WTC11 (cell line): ENCODE measurements at regions not wholly inside any gene's neighbourhood (a gene's known extent, or its start where the extent isn't known, plus 50 kb on each side); places are given as distances from the start of the nearest gene placed in this dataset.

ENCODE experiments used
- ATAC-seq: fragments of 200-7000 bp; cut with Tn5 transposase; 2 replicates; pipeline ENCODE4 v1.10.0; 2021; ENCODE audit warnings: mild to moderate bottlenecking, moderate library complexity
- CTCF ChIA-PET: fragments of 300-600 bp; sonication (Branson Sonifier 250); formaldehyde crosslinking; loops from one replicate; lab custom pipeline; 2021; ENCODE audit warnings: antibody characterized with exemption; lab: Charles Lee
- POLR2A ChIA-PET: fragments of 350-600 bp; sonication (Branson Sonifier 250); formaldehyde crosslinking; loops from one replicate; lab custom pipeline; 2021; ENCODE audit warnings: antibody characterized with exemption; lab: Charles Lee
- DNase-seq: peaks from one replicate; pipeline ENCODE4 v3.0.0; 2021; ENCODE audit warnings: low spot score
- H3K27ac Mint-ChIP-seq: 2 replicates; pipeline ENCODE4 v1.8.0; 2021; ENCODE audit warnings: mixed read lengths
- H3K27me3 Mint-ChIP-seq: 2 replicates; pipeline ENCODE4 v1.8.0; 2021; ENCODE audit warnings: low read depth, mild to moderate bottlenecking, moderate library complexity, mixed read lengths
- H3K36me3 Mint-ChIP-seq: 2 replicates; pipeline ENCODE4 v1.8.0; 2021; ENCODE audit warnings: mixed read lengths
- H3K4me1 Mint-ChIP-seq: 2 replicates; pipeline ENCODE4 v1.8.0; 2022; ENCODE audit warnings: mixed read lengths
- H3K4me3 Mint-ChIP-seq: 2 replicates; pipeline ENCODE4 v1.8.0; 2021; ENCODE audit warnings: mild to moderate bottlenecking, moderate library complexity, mixed read lengths
- H3K9me3 Mint-ChIP-seq: 2 replicates; pipeline ENCODE4 v1.8.0; 2021; ENCODE audit warnings: mixed read lengths
- CBFB ChIP-seq: sonication (generic); formaldehyde crosslinking; IDR thresholded peaks from 2 replicates; pipeline ENCODE4 v1.8.1; 2022; ENCODE audit warnings: mild to moderate bottlenecking, low read depth, missing genetic modification reagents
- CREB1 ChIP-seq: sonication (generic); formaldehyde crosslinking; IDR thresholded peaks from 2 replicates; pipeline ENCODE4 v1.8.0; 2023; ENCODE audit warnings: mild to moderate bottlenecking, missing genetic modification reagents
- E2F1 ChIP-seq: sonication (generic); formaldehyde crosslinking; IDR thresholded peaks from 2 replicates; pipeline ENCODE4 v1.8.0; 2022; ENCODE audit warnings: mild to moderate bottlenecking, missing genetic modification reagents
- E2F4 ChIP-seq: sonication (generic); formaldehyde crosslinking; IDR thresholded peaks from 2 replicates; pipeline ENCODE4 v1.8.1; 2022; ENCODE audit warnings: low read depth, mild to moderate bottlenecking, moderate library complexity, missing genetic modification reagents, borderline replicate concordance
- EMX1 ChIP-seq: fragments of 250-450 bp; sonication (Bioruptor Pico); IDR thresholded peaks from 2 replicates; pipeline ENCODE4 v1.8.0; 2021; ENCODE audit warnings: mild to moderate bottlenecking
- FOXP1 ChIP-seq: sonication (generic); formaldehyde crosslinking; IDR thresholded peaks from 2 replicates; pipeline ENCODE4 v1.8.0; 2022; ENCODE audit warnings: missing genetic modification reagents, mild to moderate bottlenecking, moderate library complexity, borderline replicate concordance
- FOXP4 ChIP-seq: sonication (generic); formaldehyde crosslinking; IDR thresholded peaks from 2 replicates; pipeline ENCODE4 v1.8.0; 2022; ENCODE audit warnings: mild to moderate bottlenecking, missing genetic modification reagents
- MXD4 ChIP-seq: fragments of 250-450 bp; sonication (Bioruptor Pico); IDR thresholded peaks from 2 replicates; pipeline ENCODE4 v1.8.0; 2021; ENCODE audit warnings: mild to moderate bottlenecking, moderate library complexity, borderline replicate concordance
- NFYB ChIP-seq: sonication (generic); formaldehyde crosslinking; conservative IDR thresholded peaks from 2 replicates; pipeline ENCODE4 v1.8.0; 2022; ENCODE audit warnings: low read depth, missing genetic modification reagents
- NR3C1 ChIP-seq: sonication (generic); formaldehyde crosslinking; conservative IDR thresholded peaks from 2 replicates; pipeline ENCODE4 v1.8.1; 2023; ENCODE audit warnings: low read depth, mild to moderate bottlenecking, missing genetic modification reagents
- OVOL2 ChIP-seq: fragments of 250-450 bp; sonication (Bioruptor Pico); IDR thresholded peaks from 2 replicates; pipeline ENCODE4 v1.9.0; 2021; ENCODE audit warnings: mild to moderate bottlenecking, borderline replicate concordance
- PRDM15 ChIP-seq: sonication (generic); formaldehyde crosslinking; IDR thresholded peaks from 2 replicates; pipeline ENCODE4 v1.8.0; 2022; ENCODE audit warnings: missing genetic modification reagents
- RORB ChIP-seq: fragments of 250-450 bp; sonication (Bioruptor Pico); IDR thresholded peaks from 2 replicates; pipeline ENCODE4 v1.9.0; 2021; ENCODE audit warnings: mild to moderate bottlenecking
- SMAD4 ChIP-seq: sonication (generic); formaldehyde crosslinking; IDR thresholded peaks from 2 replicates; pipeline ENCODE4 v1.8.0; 2022; ENCODE audit warnings: mild to moderate bottlenecking, missing genetic modification reagents
- TCF7 ChIP-seq: sonication (generic); formaldehyde crosslinking; IDR thresholded peaks from 2 replicates; pipeline ENCODE4 v1.8.0; 2022; ENCODE audit warnings: mild to moderate bottlenecking, low read depth, missing genetic modification reagents, moderate library complexity
- TEAD1 ChIP-seq: sonication (generic); formaldehyde crosslinking; IDR thresholded peaks from 2 replicates; pipeline ENCODE4 v1.8.0; 2022; ENCODE audit warnings: mild to moderate bottlenecking, missing genetic modification reagents
- USF2 ChIP-seq: sonication (generic); formaldehyde crosslinking; IDR thresholded peaks from 2 replicates; pipeline ENCODE4 v1.8.1; 2023; ENCODE audit warnings: mild to moderate bottlenecking, missing genetic modification reagents, moderate library complexity
- ZBTB21 ChIP-seq: sonication (generic); formaldehyde crosslinking; IDR thresholded peaks from 2 replicates; pipeline ENCODE4 v1.8.1; 2023; ENCODE audit warnings: mild to moderate bottlenecking, missing genetic modification reagents, borderline replicate concordance
- ZNF263 ChIP-seq: sonication (generic); formaldehyde crosslinking; IDR thresholded peaks from 2 replicates; pipeline ENCODE4 v1.8.1; 2022; ENCODE audit warnings: low read depth, mild to moderate bottlenecking, moderate library complexity, missing genetic modification reagents
- ZNF317 ChIP-seq: sonication (generic); formaldehyde crosslinking; IDR thresholded peaks from 2 replicates; pipeline ENCODE4 v1.8.1; 2023; ENCODE audit warnings: low read depth, mild to moderate bottlenecking, moderate library complexity, missing genetic modification reagents, borderline replicate concordance
- ZNF512 ChIP-seq: sonication (generic); formaldehyde crosslinking; IDR thresholded peaks from 2 replicates; pipeline ENCODE4 v1.8.1; 2022; ENCODE audit warnings: missing genetic modification reagents, borderline replicate concordance

GRCh38 chr4:87745064-87745807 lies 54.1 kb upstream of the IBSP start (continued):
- TF ChIP-seq NR3C1 (CRISPR knock-in tag): no peak
- TF ChIP-seq, all 79 proteins: peak for 0

- ChIA-PET CTCF (no interaction called here), POLR2A (no interaction called here)
- peaks cover 21% of the 10 kb centered on the region for H3K4me1 Mint-ChIP-seq
- H3K9me3 Mint-ChIP-seq: peaks cover 11% of the 10 kb centered on the region
- no peak overlapping the region for H3K4me3 Mint-ChIP-seq
- ATAC-seq: no peak
- H3K27me3 Mint-ChIP-seq: no peaks in the 10 kb centered on the region
- TF ChIP-seq PRDM15 (CRISPR knock-in tag) (no peak), CREB1 (no peak), FOXP4 (no peak), ZNF263 (CRISPR knock-in tag) (no peak), ZNF317 (CRISPR knock-in tag) (no peak), FOXP1 (CRISPR knock-in tag) (no peak), E2F1 (CRISPR knock-in tag) (no peak), TCF7 (no peak), USF2 (CRISPR knock-in tag) (no peak), SMAD4 (CRISPR knock-in tag) (no peak), ZNF512 (no peak), ZBTB21 (CRISPR knock-in tag) (no peak), OVOL2 (CRISPR knock-in tag) (no peak), MXD4 (CRISPR knock-in tag) (no peak), NFYB (CRISPR knock-in tag) (no peak), CBFB (CRISPR knock-in tag) (no peak), RORB (CRISPR knock-in tag) (no peak), TEAD1 (CRISPR knock-in tag) (no peak), E2F4 (CRISPR knock-in tag) (no peak), EMX1 (CRISPR knock-in tag) (no peak)
- no peak for DNase-seq
- H3K36me3 Mint-ChIP-seq: peaks cover 3% of the 10 kb centered on the region; the same call in 1 of the 2 replicates
- no peak overlapping the region for H3K27ac Mint-ChIP-seq
These were observed 53.4 kb upstream of the IBSP start for GRCh38 chr4:87746001-87746400.
